Germinal center (tissue), 1 donor: ENCODE measurements at regions not wholly inside any gene's neighbourhood (a gene's known extent, or its start where the extent isn't known, plus 50 kb on each side); places are given as distances from the start of the nearest gene placed in this dataset.

Experiments
- DNase-seq: peaks from one replicate; pipeline ENCODE4 v3.0.0; 2012; ENCODE audit warnings: mixed read lengths, low spot score

DNA sequence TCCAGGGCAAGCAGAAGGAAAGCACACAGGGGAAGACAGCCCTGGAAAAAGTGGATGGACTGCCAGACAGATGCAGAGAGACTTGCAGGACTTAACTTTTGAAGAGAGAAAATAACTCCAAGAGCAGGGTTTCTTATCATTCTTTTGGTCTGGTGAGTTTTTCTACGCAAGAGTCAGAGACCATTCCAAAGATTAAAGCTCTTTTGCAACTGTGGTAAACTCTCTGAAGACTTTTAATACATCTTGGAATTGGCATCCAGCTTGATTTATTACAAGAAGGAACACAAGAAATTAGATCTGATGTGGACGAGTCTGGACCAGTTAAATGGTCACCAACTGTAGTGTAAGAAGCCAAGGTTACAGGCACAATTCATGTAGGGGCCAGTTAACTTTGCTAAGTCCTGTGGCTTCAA lies 153.4 kb downstream of the SIPA1L2 start:
- DNase-seq = no peak

DNA sequence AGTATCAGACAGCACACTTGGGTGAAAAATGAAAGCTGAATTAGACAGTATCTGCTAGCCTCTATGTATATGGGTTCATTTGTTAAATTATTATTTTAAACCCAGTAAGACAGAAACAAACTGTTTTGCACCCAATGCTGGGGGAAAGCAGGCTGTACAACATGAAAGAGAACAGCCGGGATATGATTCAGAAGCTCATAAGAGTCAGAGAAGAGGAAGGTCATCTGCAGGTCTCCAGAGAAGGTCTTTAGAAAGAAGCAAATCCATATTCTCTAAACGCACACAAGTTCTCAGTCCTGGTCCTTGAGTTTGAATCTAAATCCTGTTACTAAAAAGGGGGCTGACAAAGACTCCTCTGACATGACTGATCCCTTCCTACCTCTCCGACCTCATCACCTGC lies 155.1 kb downstream of the SIPA1L2 start:
- no peak for DNase-seq

DNA sequence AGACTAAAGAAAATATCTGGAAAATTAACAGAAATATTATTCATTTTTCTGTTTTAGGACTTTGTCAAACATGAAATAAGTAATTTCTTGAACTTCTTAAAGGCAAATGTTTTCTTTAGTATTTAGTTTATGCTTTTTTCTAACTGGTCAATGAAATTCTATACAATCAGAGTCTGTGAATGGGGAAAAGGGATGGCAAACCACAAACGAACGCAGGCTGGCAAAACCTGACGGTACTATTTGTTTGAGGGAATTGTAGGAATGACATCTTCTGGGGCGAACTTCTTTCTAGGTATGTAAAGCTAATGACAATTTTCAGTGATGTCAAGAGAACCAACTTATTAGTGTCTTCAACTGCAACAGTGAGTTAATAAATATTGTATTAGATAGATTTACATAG lies 156.0 kb downstream of the SIPA1L2 start:
- DNase-seq = no peak

DNA sequence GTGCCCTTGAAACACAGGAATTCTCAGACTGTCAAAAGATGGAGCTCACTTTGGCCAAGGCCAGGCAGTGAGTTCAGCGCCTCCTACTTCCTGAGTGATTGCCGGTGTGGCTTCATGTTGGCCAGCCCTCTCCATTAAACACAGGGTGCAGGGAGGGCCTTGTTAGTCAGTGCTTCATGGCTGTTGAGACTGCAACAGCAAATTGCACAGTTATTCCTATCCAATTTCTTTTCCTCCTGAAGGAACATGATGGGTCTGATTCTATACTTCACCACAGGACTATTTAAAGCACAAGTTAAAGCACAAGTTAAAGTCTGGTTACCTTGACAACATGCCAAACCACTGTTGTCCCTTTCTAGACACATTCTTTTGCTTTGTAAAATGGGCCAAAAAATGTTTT lies 156.6 kb downstream of the SIPA1L2 start:
- no peak for DNase-seq

DNA sequence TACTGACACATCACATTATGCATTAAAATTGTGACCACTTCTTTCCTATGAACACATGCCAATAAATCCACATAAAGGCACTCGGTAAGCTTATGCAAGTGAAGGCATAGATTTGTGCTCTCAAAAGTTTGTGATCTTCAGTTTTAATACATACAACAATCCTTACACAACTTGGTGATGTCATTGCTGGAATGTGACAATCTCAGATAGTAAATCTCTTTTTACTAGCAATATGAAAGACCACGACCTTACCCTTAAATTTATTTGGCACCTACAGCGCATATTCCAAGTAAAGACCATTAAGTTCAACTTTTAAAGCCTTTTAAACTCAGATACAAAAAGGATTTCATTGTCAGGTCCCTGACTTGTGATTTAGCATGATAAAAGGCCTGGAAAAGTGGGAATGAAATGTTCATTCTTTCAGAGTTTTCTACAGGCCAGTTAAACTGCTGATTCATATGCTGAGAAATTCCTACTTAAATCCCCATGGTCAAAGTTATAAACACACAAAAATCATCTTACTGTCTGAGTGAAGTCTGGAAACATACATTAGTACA lies 157.4 kb downstream of the SIPA1L2 start:
- DNase-seq = no peak

DNA sequence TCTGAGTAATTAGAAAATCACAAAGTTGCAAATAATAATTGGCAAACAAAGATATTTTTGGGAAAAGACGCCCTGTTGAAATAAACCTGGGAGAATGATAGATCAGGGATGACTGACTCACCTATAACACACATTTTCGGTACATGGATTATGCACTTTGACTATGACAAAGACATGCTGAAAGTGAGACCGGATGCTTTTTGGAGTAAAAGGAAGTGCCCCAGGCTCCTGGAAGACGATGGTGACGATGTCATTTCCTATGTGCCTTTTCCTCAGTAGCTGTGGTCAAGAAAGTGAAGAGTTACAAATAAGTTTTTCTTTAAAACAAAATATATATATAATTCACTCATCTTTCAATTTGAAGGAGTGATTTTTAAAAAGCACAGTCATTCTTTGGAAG lies 158.7 kb downstream of the SIPA1L2 start:
- DNase-seq = no peak

DNA sequence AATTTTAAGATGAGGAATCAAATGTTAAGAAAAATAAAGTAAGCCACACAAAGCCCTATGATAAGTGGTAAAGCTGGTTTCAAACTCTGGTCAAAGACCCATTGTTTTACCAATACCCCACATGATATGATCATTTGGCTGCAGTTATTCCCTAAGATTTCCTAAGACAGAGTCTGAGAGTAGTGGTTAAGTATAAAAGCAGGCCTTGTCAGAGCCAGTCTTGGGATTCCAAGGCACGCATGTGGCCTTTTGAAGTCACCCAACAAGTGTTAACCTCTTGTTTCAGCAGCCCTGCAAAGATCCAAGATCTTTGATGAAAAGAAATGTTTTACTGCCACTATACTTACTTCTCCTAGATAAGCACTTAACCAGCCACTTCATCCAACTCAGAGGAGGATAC lies 159.2 kb downstream of the SIPA1L2 start:
- no peak for DNase-seq

DNA sequence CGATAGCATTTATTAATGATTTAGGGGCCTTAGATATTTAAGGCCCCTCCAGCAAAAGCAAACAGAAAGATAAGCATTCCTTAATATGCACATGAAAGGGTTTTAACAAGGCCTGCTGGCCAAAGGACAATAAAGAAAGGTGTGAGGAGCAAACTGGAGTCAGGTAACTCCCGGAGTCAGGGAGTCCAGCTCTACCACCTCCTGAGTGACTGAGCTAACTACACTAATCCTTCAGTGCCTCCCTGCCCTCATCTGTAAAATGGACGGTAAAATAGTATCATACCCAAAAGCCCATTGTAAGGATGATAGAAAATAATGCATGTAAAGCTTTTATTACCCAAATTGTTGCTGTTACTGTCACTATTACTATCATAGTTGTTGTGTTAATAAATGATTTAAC lies 161.7 kb downstream of the SIPA1L2 start:
- DNase-seq = no peak

DNA sequence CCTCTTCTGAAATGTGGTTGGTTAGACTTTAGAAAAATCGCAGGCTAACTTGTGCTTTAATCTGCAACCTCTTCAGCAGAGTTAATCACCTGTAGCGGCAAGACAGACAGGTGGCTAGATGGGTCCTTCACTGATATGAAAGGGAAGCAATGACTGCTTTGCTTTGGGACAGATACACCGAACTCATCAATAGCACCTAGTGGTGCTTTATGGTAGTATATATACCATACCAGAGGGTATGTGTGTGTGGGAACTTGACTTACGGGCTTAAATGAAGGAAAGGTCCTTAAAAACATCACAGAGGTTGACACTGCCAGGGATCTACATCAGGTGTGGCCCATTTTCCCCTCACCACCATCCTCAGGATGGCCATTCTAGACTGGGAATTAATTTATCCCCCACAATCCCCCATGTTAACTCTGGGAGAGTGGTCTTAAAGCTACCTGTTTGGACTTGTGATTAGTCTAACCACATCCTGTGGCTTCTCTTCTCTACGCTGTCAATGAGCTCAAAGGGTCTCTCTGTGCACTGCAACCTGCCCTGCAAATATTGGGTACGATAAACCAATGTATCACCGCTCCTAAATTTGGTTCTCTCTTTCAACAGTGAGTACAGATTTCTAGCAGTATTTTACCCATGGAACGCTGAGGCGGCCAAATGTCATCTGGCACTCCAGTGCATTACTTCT lies 162.7 kb downstream of the SIPA1L2 start:
- DNase-seq = no peak

DNA sequence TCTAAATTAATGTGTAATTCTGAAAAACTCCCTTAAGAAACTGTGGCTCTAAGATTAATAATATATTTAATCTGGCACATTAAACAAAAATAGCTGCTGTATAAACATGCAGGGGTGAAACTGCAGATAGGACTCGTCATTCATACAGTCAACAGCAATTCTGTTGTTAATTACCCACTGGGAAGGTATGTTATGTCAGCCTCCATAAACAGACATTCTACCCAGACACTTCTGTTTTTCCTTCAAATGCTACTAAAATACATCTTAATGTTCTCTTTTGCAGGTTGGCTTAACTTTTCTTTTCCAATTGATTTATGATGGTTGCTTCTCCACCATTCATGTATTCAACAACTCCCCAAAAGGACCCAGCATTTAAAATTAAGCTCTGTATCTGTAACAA lies 165.6 kb downstream of the SIPA1L2 start:
- no peak for DNase-seq

DNA sequence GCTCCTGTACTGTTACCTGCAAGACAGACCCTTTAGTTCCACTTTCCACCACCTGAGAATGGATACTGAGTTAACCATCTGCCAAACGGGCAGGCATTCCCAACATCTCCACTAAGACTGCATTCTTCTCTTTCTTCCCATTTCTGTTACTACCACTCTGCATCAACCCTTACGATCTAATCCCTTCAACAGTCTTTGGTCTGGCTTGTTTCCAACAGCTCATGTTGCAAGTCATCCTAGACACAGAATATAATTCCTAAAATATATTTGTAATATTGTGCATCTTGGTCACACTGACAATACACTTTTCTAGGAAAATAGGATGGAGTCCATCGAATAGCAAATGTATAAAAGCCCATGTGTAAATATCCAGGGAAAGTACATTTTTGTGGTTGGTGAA lies 166.7 kb downstream of the SIPA1L2 start:
- DNase-seq = no peak

DNA sequence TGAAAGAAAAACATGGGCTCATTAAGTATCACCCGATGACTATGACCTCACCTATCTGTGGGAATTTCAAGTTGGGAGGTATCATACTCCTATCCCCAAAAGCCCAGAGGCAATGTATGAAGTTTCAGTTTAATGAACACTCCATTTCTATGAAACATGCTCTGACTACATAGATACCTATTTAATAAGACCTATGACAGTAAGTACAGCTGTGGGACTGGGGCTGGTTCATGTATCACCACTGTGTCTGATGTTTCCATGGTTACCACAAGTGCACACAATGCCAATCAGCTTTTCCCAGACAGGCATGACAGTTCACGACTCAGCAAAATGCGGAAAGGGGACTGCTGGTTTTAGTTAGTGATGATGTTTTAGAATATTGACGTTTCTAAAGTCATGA lies 167.7 kb downstream of the SIPA1L2 start:
- no peak for DNase-seq

DNA sequence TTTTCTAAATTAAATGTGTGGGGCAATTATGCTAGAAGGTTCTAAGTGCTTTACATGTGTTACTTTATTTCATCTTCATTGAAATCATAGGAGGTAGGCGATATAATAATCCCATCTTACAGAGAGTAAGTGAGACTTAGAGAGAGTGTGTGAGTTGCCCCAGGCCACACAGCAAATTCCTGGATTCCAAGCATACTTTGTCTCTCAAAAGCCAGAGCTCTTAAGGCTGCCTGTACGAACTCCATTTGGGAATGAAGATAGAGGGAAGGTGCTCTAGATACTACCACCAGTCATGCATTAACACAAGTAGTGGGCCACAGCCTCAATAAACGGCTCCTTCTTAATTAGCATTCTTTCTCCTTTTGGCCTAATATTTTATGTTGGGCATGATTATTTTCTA lies 170.1 kb downstream of the SIPA1L2 start:
- DNase-seq = no peak

DNA sequence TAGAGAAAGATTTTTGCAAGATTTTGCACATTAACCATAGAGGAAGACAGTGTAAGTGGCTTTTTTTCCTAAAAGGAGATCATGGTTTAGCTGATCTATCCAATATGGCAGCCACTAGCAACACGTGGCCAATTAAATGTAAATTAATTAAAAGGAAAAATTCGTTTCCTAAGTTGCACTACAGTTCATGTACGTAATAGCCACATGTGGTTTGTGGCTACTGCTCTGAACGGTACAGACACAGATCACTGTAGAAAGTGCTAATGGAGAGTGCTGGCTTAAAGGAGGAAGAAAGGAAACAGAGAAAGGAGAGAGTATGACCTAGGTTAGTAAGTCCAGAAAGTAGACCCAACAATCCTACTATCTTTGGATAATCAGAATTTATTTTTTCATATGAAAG lies 170.8 kb downstream of the SIPA1L2 start:
- no peak for DNase-seq

DNA sequence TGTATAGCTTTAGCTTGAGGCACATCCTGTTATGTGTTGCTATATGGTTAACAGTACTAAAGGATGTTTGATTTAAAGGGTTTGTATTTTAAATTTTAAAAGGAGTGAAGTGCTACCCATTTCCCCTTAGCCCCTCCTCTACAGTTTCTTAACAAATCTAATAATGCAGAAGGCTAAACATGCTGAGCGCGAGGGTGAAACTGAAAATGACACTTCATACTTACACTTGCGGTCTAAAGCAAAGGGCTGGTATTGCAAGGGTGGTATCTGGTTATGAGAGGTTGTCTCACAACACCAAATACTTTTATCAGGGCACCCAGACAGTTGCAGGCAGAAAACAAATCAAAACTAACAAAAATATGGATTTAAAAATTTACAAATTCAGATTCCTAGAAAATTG lies 172.3 kb downstream of the SIPA1L2 start:
- DNase-seq = no peak

DNA sequence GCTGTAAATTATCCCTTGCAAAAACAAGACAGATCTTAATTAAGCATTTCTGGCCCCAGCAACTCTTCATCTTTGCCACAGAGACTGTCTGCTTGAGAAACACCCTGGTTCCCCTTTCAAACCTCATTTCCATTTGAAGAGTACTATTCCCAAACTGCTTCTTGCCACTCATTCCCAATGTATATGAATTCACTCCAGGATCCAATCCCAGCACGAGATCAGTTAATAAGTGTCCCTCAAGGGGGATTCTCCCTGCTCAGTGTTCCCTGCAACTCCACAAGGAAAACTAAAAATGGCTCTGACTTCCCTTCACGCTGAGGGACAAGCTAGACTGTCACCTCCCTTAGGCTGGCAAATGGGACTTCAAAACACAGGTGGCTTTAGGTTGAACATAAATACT lies 173.2 kb downstream of the SIPA1L2 start:
- no peak for DNase-seq

DNA sequence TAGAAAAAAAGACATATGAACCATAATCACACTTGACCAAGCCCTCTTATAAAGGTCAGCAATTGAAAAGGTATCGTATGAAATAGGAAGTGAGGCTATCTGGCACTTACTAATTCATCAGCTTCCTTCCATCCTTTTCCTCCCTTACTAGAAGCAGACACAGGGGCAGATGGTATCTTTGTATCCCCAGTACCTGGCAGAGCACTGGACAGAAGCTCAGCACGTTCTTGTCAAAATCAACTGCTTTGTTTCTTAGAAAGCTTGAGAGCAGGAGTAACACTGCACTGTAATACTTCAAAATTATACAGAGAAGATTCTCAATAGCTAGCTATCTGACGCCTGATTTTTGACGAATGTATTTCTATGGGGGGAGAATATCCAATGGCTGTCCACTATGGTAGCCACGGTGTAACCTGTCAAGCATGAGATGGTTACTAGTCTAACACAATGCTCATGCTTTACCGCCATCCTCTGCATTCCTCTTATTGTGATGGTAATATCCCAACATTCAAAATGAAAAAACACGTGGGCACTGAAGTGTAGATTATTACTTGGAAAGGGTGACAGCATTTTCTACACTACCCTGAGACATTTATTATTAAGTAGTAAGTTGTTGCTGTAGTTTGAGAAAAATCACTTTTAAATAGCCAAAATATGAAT lies 175.6 kb downstream of the SIPA1L2 start:
- DNase-seq = no peak

DNA sequence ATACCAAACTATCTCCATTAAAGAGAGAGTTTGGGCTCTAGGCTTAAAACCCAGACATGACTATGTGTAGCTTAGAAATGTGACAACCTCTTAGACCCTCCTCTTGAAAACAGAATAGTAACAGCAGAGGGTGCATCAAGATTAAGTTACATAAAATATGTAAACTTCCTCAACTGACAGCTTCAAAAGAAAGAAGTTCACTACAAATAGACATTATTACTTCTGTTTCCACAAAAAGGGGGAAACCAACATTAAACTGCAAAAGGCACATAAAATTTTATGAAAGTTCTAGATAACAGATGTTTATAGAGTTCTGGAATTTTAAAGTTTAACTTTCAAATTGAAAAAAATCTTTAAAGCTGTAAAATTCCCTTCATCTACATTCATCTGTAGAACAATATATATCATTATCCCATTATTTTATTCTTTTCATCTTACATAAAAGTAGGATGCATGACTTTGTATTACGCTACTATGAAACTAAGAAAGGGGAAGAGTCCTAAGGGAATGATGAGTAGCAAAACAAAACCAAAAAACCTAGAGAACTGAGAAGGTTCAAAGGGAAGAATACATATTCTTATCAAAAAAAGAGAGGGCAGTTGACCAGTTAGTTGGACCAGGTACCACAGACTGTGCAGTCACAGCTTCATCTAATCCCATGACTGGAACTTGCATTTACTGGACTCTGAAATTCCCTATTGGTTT lies 177.0 kb downstream of the SIPA1L2 start:
- no peak for DNase-seq

DNA sequence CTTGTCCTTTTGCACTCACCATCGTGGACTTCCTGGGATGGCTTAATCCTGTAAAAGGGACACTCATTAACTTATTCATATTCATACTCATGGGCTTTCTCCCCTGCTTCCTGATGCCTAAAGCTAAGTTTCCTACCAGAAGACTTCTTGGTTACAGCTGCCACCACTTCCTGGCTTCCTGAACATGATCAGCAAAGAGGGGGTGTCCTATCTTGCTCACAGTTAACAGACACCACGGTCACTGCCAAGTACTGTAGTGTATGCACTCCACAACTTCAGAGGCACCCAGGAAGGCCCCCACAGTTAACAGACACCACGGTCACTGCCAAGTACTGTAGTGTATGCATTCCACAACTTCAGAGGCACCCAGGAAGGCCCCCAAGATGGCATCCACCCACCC lies 177.8 kb downstream of the SIPA1L2 start:
- DNase-seq = no peak

DNA sequence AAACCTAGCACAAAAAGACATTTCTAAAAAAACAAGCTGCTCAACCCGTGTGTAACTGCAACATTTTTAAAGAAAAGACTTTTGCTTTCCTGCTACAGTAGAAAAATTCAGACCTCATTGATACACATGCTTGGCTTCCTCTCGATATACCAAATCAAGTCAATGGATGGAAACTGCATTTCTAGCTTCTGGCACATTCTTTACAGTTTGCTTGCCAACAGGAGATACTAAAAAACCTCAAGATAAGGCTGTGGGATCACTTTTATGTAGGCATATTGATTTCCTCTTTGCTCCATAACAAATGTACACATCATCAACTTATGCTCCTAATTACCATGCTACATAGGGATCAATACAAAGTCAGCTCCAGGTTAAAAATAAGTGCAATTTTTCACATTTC lies 178.4 kb downstream of the SIPA1L2 start:
- DNase-seq = no peak

DNA sequence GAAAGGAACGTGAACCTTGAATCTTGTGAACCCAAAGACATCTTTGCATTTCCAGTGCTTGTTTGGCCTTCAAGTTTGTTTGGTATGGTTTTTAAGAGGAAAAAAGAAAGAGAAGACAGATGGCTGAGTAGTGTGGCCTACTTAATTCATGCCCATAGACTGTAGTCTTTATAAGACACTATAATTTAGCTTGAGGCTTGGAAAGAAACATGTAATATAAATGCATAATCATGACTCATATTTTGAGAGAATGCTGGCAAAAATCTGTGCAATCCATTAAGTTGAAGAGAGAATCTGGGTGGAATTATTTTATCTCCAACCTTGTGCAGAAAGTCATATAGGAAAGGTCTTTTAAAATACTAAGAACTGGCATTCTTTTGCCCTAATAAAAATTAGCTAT lies 179.3 kb downstream of the SIPA1L2 start:
- DNase-seq = no peak

DNA sequence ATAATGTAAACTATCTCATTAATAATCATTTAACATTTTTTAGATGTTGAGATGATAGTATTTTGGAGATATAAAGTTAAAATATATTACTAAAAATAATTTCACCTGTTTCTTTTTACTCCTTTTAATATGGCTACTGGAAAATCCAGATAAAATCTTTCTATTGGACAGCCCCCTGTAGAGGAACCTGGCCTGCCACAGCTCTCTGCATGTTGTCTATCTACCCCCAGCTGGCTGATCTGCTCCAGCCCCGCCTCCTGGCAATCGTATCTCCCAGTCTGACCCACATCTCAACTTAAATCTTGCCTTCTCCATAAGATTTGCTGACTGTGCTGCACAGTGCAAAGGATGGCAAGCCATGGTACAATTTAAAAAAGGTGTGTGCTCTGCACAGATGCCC lies 182.8 kb downstream of the SIPA1L2 start:
- no peak for DNase-seq
